H1 (cell line): ENCODE measurements at regions not wholly inside any gene's neighbourhood (a gene's known extent, or its start where the extent isn't known, plus 50 kb on each side); places are given as distances from the start of the nearest gene placed in this dataset.

Source experiments
- BRCA1 ChIP-seq: IDR thresholded peaks from 2 replicates; pipeline ENCODE4 v1.6.1; 2012; ENCODE audit warnings: low read depth, low read length, improper control_type of control experiment
- CREB1 ChIP-seq: IDR thresholded peaks from 2 replicates; pipeline ENCODE4 v1.6.1; 2012; ENCODE audit warnings: inconsistent platforms
- EZH2 ChIP-seq: fragments of 200-600 bp; sonication (generic); IDR thresholded peaks from 2 replicates; pipeline ENCODE4 v1.7.1; 2012; ENCODE audit warnings: low read depth, mild to moderate bottlenecking, moderate library complexity, low read length, inconsistent platforms; ENCODE audit not compliant: severe bottlenecking
- POLR2AphosphoS5 ChIP-seq: IDR thresholded peaks from 2 replicates; pipeline ENCODE4 v1.6.1; 2011; ENCODE audit warnings: low read depth, low read length
- RFX5 ChIP-seq: IDR thresholded peaks from 2 replicates; pipeline ENCODE4 v1.6.1; 2011; ENCODE audit warnings: low read depth, low read length, improper control_type of control experiment, borderline replicate concordance
- RNF2 ChIP-seq: fragments of 200-900, 300-1000 bp; sonication (generic); IDR thresholded peaks from 2 replicates; pipeline ENCODE4 v1.7.1; 2016; ENCODE audit warnings: borderline replicate concordance, low read depth, mild to moderate bottlenecking, antibody characterized with exemption, low read length; ENCODE audit not compliant: poor library complexity, severe bottlenecking; ENCODE audit errors: missing control alignments
- SIN3A ChIP-seq, 2 experiments: IDR thresholded peaks in 1 of 2; conservative IDR thresholded peaks in 1 of 2; 2 replicates each; pipeline ENCODE4 v1.6.1; 2011 to 2012; ENCODE audit warnings: low read length in 2 of 2, improper control_type of control experiment in 1 of 2, low read depth in 1 of 2, mild to moderate bottlenecking in 1 of 2
- SIRT6 ChIP-seq: IDR thresholded peaks from one replicate; pipeline ENCODE4 v1.7.1; 2012; ENCODE audit warnings: low read length, inconsistent platforms
- TBP ChIP-seq: IDR thresholded peaks from 2 replicates; pipeline ENCODE4 v1.6.1; 2011; ENCODE audit warnings: low read depth, low read length, improper control_type of control experiment
- ZNF274 ChIP-seq: IDR thresholded peaks from 2 replicates; pipeline ENCODE4 v1.7.0; 2012; ENCODE audit warnings: low read length, borderline replicate concordance; ENCODE audit errors: extremely low read depth
- TF ChIP-seq, protein P1 (sequence below), 3 experiments: IDR thresholded peaks; 1 replicate in 2 of 3; 2 replicates in 1 of 3; pipeline versions ENCODE4 v1.5.1 to v1.6.1; 2011; ENCODE audit warnings: low read length in 3 of 3, mild to moderate bottlenecking in 3 of 3, inconsistent platforms in 2 of 3, low read depth in 1 of 3, moderate library complexity in 1 of 3; ENCODE audit not compliant: insufficient read depth in 1 of 3; ENCODE audit errors: control extremely low read depth in 1 of 3
- TF ChIP-seq, protein P2 (sequence below): IDR thresholded peaks from 2 replicates; pipeline ENCODE4 v1.6.1; 2011; ENCODE audit warnings: low read depth, mild to moderate bottlenecking, low read length; ENCODE audit not compliant: insufficient read depth

DNA sequence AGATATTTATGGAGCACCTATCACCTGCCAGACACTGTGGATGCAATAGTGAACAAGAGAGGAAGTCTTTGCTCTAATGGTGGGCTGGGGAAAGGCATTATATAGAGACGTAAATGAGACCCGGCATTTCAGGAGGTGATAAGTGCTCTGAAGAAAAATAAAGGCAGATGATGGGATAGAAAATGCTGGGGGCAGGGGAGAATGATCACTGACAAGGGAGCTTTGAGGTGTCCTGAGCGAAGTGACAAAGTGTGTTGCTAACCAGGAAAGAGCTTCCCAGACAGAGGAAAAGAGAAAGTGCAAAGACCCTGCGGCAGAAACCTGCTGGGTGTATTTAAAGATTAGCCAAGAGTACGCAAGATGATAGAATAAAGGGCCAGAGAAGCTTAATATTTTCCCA, 1096.1 kb downstream of the BCL11B start:
- TF ChIP-seq CREB1 (no peak), SIRT6 (no peak), TBP (no peak), POLR2AphosphoS5 (no peak), ZNF274 (no peak), BRCA1 (no peak), SIN3A (conservative IDR thresholded peaks at IDR 0.05 in 1 of 2, IDR thresholded peaks at IDR 0.05 in 1 of 2; ENCODE audit: low read depth in 1 of 2, low read length in 2 of 2) (no peak), RFX5 (no peak), RNF2 (no peak), EZH2 (no peak)
- TF ChIP-seq, protein P1, sequence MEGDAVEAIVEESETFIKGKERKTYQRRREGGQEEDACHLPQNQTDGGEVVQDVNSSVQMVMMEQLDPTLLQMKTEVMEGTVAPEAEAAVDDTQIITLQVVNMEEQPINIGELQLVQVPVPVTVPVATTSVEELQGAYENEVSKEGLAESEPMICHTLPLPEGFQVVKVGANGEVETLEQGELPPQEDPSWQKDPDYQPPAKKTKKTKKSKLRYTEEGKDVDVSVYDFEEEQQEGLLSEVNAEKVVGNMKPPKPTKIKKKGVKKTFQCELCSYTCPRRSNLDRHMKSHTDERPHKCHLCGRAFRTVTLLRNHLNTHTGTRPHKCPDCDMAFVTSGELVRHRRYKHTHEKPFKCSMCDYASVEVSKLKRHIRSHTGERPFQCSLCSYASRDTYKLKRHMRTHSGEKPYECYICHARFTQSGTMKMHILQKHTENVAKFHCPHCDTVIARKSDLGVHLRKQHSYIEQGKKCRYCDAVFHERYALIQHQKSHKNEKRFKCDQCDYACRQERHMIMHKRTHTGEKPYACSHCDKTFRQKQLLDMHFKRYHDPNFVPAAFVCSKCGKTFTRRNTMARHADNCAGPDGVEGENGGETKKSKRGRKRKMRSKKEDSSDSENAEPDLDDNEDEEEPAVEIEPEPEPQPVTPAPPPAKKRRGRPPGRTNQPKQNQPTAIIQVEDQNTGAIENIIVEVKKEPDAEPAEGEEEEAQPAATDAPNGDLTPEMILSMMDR (IDR thresholded peaks at IDR 0.05; ENCODE audit: control extremely low read depth in 1 of 3, insufficient read depth in 1 of 3, low read depth in 1 of 3, low read length in 3 of 3) = no peak
- TF ChIP-seq, protein P2, sequence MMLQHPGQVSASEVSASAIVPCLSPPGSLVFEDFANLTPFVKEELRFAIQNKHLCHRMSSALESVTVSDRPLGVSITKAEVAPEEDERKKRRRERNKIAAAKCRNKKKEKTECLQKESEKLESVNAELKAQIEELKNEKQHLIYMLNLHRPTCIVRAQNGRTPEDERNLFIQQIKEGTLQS = no peak
